Pons (tissue), 1 donor: ENCODE measurements at regions not wholly inside any gene's neighbourhood (a gene's known extent, or its start where the extent isn't known, plus 50 kb on each side); places are given as distances from the start of the nearest gene placed in this dataset.

Source experiments
- DNase-seq: peaks from one replicate; pipeline ENCODE4 v3.0.0-alpha.2; 2016; ENCODE audit warnings: low spot score

DNA sequence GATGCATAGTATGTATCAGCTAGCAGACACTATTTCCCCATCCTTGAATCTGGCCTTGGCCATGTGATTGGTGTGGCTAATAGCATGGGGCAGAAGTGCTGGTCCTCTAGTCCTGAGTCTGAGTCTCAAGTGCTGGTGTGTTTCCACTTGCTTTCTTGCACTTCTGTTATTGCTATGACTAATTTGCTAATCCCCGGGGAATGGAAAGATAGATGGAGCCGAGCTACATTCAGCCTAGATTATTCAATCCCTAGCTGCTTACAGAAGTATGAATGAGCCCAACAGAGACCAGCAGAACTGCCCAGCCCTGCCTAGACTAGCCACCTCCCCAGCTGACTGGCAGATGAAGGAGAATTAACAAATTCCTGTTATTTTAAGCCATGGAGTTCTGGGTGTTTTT lies 53.2 kb upstream of the SYPL1 start:
- DNase-seq, result no peak

- no peak for DNase-seq
Observed at GRCh38 chr7:106163257-106163656, 51.1 kb upstream of the SYPL1 start.
